Endothelial cell of umbilical vein (primary cell): ENCODE measurements at regions not wholly inside any gene's neighbourhood (a gene's known extent, or its start where the extent isn't known, plus 50 kb on each side); places are given as distances from the start of the nearest gene placed in this dataset.

Source experiments
- BruUV-seq: library from RNA; stranded (reverse); fragments of 400-500 nt; replicated peaks from 2 replicates; lab custom pipeline; 2021; lab: Mats Ljungman, UMichigan
- CTCF ChIA-PET: fragments of 300-600, 350-600 bp; sonication (Branson Sonifier 250); formaldehyde crosslinking; loops from one replicate; lab custom pipeline; 2021; ENCODE audit warnings: antibody characterized with exemption, inconsistent platforms; lab: Charles Lee
- POLR2A ChIA-PET: fragments of 300-600, 350-600 bp; sonication (Branson Sonifier 250); formaldehyde crosslinking; loops from one replicate; lab custom pipeline; 2021; ENCODE audit warnings: antibody characterized with exemption, inconsistent platforms; lab: Charles Lee
- DNase-seq: peaks from one replicate; pipeline ENCODE4 v3.0.0-alpha.2; 2011; ENCODE audit warnings: low read depth, low spot score
- FAIRE-seq: peaks from 2 replicates; lab custom pipeline; 2011; peaks lifted over from hg19 to GRCh38; lab: Jason Lieb, UNC
- H2AFZ ChIP-seq: 2 replicates; pipeline ENCODE4 v1.6.0; 2012; ENCODE audit warnings: low read depth, low read length, control low read depth, inconsistent platforms
- H3K27ac ChIP-seq: 2 replicates; pipeline ENCODE4 v1.5.1; 2011; ENCODE audit warnings: low read depth, mild to moderate bottlenecking, control low read depth, low read length, moderate library complexity; ENCODE audit not compliant: insufficient read depth
- H3K27me3 ChIP-seq, 2 experiments: 2 replicates each; pipeline versions ENCODE4 v1.6.0 to v1.6.1; 2011; ENCODE audit warnings: low read length in 2 of 2, mixed read lengths in 1 of 2; ENCODE audit not compliant: control insufficient read depth in 2 of 2, insufficient read depth in 2 of 2
- H3K36me3 ChIP-seq, 2 experiments: 2 replicates in 1 of 2; 3 replicates in 1 of 2; pipeline ENCODE4 v1.5.1; 2011; ENCODE audit warnings: low read length in 2 of 2, mild to moderate bottlenecking in 1 of 2, moderate library complexity in 1 of 2; ENCODE audit not compliant: control insufficient read depth in 2 of 2, insufficient read depth in 2 of 2; ENCODE audit errors: extremely low read depth in 1 of 2
- H3K4me1 ChIP-seq: 3 replicates; pipeline ENCODE4 v1.5.1; 2011; ENCODE audit warnings: mild to moderate bottlenecking, low read length; ENCODE audit not compliant: control insufficient read depth, insufficient read depth; ENCODE audit errors: extremely low read depth
- H3K4me2 ChIP-seq: 2 replicates; pipeline ENCODE4 v1.6.1; 2011; ENCODE audit warnings: low read length, control low read depth, mixed read lengths; ENCODE audit not compliant: insufficient read depth
- H3K4me3 ChIP-seq, 3 experiments: fragments of 200-600 bp in 1 of 3; sonication (generic), shearing (Covaris generic) in 1 of 3; replicated peaks in 1 of 3; 2 replicates each; pipeline ENCODE4 v1.5.1; 2011 to 2016; ENCODE audit warnings: control low read depth in 3 of 3, low read length in 3 of 3, mild to moderate bottlenecking in 2 of 3, inconsistent platforms in 1 of 3, low read depth in 1 of 3, moderate library complexity in 1 of 3; ENCODE audit not compliant: insufficient read depth in 1 of 3
- H3K79me2 ChIP-seq: 2 replicates; pipeline ENCODE4 v1.6.0; 2012; ENCODE audit warnings: low read length, inconsistent platforms; ENCODE audit not compliant: control insufficient read depth, insufficient read depth
- H3K9ac ChIP-seq: replicated peaks from 2 replicates; pipeline ENCODE3; 2011; ENCODE audit warnings: low read length, control low read depth; ENCODE audit not compliant: insufficient read depth; ENCODE audit errors: extremely low read depth
- H3K9me1 ChIP-seq: replicated peaks from 3 replicates; pipeline ENCODE4 v1.6.0; 2011; ENCODE audit warnings: mild to moderate bottlenecking, low read length; ENCODE audit not compliant: control insufficient read depth, insufficient read depth; ENCODE audit errors: extremely low read depth
- H3K9me3 ChIP-seq: replicated peaks from 2 replicates; pipeline ENCODE4 v1.5.1; 2012; ENCODE audit warnings: low read length, inconsistent platforms; ENCODE audit not compliant: control insufficient read depth, insufficient read depth
- H4K20me1 ChIP-seq: replicated peaks from 2 replicates; pipeline ENCODE3; 2011; ENCODE audit warnings: mild to moderate bottlenecking, low read length; ENCODE audit not compliant: control insufficient read depth, insufficient read depth; ENCODE audit errors: extremely low read depth
- CTCF ChIP-seq, 2 donors: IDR thresholded peaks; 1 replicate in 1 of 2; 2 replicates in 1 of 2; pipeline ENCODE4 v1.5.1; 2011; ENCODE audit warnings: low read length in 2 of 2, mild to moderate bottlenecking in 2 of 2, moderate library complexity in 2 of 2, control low read depth in 1 of 2, inconsistent platforms in 1 of 2, low read depth in 1 of 2; ENCODE audit not compliant: insufficient read depth in 1 of 2; ENCODE audit errors: extremely low read depth in 1 of 2
- EZH2 ChIP-seq: IDR thresholded peaks from 2 replicates; pipeline ENCODE4 v1.6.1; 2012; ENCODE audit warnings: borderline replicate concordance, low read depth, mild to moderate bottlenecking, moderate library complexity, low read length, inconsistent platforms; ENCODE audit not compliant: severe bottlenecking
- FOS ChIP-seq: IDR thresholded peaks from 2 replicates; pipeline ENCODE4 v1.6.1; 2011; ENCODE audit warnings: mild to moderate bottlenecking, low read length, moderate library complexity, borderline replicate concordance; ENCODE audit not compliant: insufficient read depth
- GATA2 ChIP-seq: IDR thresholded peaks from 2 replicates; pipeline ENCODE4 v1.7.0; 2011; ENCODE audit warnings: low read depth, mild to moderate bottlenecking, moderate library complexity, mixed read lengths, low read length; ENCODE audit not compliant: insufficient read length, insufficient read depth
- JUN ChIP-seq: IDR thresholded peaks from 2 replicates; pipeline ENCODE4 v1.6.1; 2011; ENCODE audit warnings: borderline replicate concordance, low read depth; ENCODE audit not compliant: insufficient read length, insufficient read depth
- MAX ChIP-seq: IDR thresholded peaks from 2 replicates; pipeline ENCODE4 v1.6.1; 2011; ENCODE audit not compliant: insufficient read depth, insufficient read length
- MYC ChIP-seq: IDR thresholded peaks from one replicate; pipeline ENCODE4 v1.6.1; 2011; ENCODE audit warnings: mild to moderate bottlenecking, low read depth, low read length
- POLR2A ChIP-seq: IDR thresholded peaks from 2 replicates; pipeline ENCODE4 v1.6.1; 2012; ENCODE audit warnings: low read depth, mild to moderate bottlenecking, control low read depth, low read length
- POLR2AphosphoS5 ChIP-seq: IDR thresholded peaks from 2 replicates; pipeline ENCODE4 v1.6.1; 2012; ENCODE audit warnings: low read depth, mild to moderate bottlenecking, control low read depth, low read length, moderate library complexity; ENCODE audit not compliant: insufficient read depth
- dilution Hi-C: fragments of 300-500 bp; cut with MboI; formaldehyde crosslinking; loops from one replicate; pipeline ENCODE4 v1.15.0; 2019; ENCODE audit warnings: low sequenced_read_pairs; ENCODE audit not compliant: extremely low pct_ligation_motif_present
- intact Hi-C: fragments of 100-400 bp; cut with micrococcal nuclease; formaldehyde crosslinking; loops from one replicate; pipeline ENCODE4 v1.10.0; 2022

DNA sequence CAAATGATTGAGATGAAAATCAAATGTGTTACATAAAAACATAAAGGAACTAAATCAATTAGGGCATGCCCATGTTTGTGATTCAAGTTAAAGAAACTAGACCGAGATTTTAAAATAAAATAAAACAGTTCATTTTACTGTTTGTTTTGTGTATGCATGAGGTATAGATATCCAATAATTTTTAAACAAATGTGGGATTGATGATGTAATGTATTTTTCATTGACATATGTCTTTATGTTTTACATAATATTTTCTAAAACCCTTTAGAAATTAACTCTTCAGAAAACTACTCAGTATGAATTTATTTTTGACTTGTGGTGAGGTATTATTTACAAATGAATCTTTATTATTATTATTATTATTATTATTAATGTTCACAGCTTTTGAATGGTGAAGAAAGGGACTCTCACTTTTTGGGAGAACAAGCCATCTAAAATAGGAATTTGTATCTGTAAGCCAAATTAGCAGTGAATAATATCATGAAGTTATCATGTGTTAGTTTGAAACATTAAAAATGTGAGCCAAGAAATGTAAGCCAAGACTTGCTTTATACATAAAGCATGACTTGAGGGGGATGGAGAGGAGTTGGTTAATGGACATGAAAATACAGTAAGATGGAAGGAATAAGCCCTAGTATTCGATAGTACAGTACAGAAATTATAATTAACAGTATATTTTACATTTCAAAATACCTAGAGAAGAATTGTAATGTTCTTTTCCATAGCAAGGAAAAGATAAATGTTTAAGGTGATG lies 355.0 kb downstream of the CDH10 start:
- H3K9me3 ChIP-seq = peaks cover 2% of the 10 kb centered on the region
- no peaks in the 10 kb centered on the region for H3K4me1 ChIP-seq
- H3K9me1 ChIP-seq = no peaks in the 10 kb centered on the region
- no peak overlapping the region for H3K9ac ChIP-seq
- no peak for DNase-seq
- POLR2A ChIA-PET = no interaction called here
- dilution Hi-C loops = no loop called here
- H4K20me1 ChIP-seq = no peaks in the 10 kb centered on the region
- intact Hi-C loops = no loop called here
- FAIRE-seq = no peak
- no peaks in the 10 kb centered on the region for H3K79me2 ChIP-seq
- no peaks in the 10 kb centered on the region for H3K27me3 ChIP-seq
- no peak overlapping the region for H2AFZ ChIP-seq
- TF ChIP-seq EZH2 (no peak), GATA2 (no peak), POLR2AphosphoS5 (no peak), POLR2A (no peak), FOS (no peak), MYC (no peak), JUN (no peak), CTCF (IDR thresholded peaks at IDR 0.05; ENCODE audit: extremely low read depth in 1 of 2, insufficient read depth in 1 of 2, low read depth in 1 of 2, low read length in 2 of 2) (no peak), MAX (no peak)
- no TSS peak for BruUV-seq
- no peak overlapping the region for H3K4me3 ChIP-seq
- no peak overlapping the region for H3K27ac ChIP-seq
- H3K36me3 ChIP-seq = no peaks in the 10 kb centered on the region
- CTCF ChIA-PET = no interaction called here
- no peak overlapping the region for H3K4me2 ChIP-seq
